Kidney epithelial cell (primary cell): ENCODE measurements at regions not wholly inside any gene's neighbourhood (a gene's known extent, or its start where the extent isn't known, plus 50 kb on each side); places are given as distances from the start of the nearest gene placed in this dataset.

Experiments
- DNase-seq: peaks from one replicate; pipeline ENCODE4 v3.0.0-alpha.2; 2010; ENCODE audit warnings: low read depth
- H3K27me3 ChIP-seq: 2 replicates; pipeline ENCODE4 v1.6.0; 2011; ENCODE audit warnings: low read length; ENCODE audit not compliant: control insufficient read depth, insufficient read depth
- H3K36me3 ChIP-seq: 2 replicates; pipeline ENCODE4 v1.5.1; 2011; ENCODE audit warnings: low read length; ENCODE audit not compliant: control insufficient read depth, insufficient read depth
- H3K4me3 ChIP-seq: 2 replicates; pipeline ENCODE4 v1.5.1; 2011; ENCODE audit warnings: low read depth, mild to moderate bottlenecking, control low read depth, low read length
- TF ChIP-seq, protein P1 (sequence below): IDR thresholded peaks from 2 replicates; pipeline ENCODE4 v1.5.1; 2011; ENCODE audit warnings: mild to moderate bottlenecking, moderate library complexity, low read length, control low read depth, inconsistent platforms; ENCODE audit not compliant: insufficient read depth, poor library complexity, severe bottlenecking

DNA sequence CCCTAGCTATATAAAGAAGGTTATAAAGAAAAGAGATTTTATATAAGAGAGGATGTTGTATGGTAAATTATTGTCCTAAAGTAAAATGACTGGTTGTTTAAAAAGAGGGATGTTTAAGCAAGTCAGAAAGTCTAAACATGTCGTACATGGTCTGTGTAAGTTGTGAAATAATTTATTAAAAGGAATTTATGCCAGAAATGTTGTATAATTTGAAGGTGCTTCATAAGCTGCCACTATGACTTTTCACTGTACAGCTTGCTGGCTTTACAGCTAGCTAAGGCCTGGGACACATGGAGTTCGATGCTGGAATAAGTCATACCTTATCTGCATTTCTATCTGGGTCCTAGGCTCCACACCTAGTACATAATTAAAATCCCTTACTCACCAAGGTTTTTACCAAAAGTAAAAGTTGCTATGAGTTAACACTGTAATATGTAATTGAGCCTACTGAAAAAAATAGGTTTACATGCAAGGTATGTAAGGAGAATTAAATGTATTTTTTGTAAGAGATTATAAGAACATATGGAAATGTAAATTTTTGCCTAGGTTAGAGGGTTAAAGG is 59.0 kb upstream of the EDEM3 start:
- H3K27me3 ChIP-seq = no peaks in the 10 kb centered on the region
- no peak for DNase-seq
- H3K36me3 ChIP-seq = no peaks in the 10 kb centered on the region
- no peak overlapping the region for H3K4me3 ChIP-seq
- TF ChIP-seq, protein P1, sequence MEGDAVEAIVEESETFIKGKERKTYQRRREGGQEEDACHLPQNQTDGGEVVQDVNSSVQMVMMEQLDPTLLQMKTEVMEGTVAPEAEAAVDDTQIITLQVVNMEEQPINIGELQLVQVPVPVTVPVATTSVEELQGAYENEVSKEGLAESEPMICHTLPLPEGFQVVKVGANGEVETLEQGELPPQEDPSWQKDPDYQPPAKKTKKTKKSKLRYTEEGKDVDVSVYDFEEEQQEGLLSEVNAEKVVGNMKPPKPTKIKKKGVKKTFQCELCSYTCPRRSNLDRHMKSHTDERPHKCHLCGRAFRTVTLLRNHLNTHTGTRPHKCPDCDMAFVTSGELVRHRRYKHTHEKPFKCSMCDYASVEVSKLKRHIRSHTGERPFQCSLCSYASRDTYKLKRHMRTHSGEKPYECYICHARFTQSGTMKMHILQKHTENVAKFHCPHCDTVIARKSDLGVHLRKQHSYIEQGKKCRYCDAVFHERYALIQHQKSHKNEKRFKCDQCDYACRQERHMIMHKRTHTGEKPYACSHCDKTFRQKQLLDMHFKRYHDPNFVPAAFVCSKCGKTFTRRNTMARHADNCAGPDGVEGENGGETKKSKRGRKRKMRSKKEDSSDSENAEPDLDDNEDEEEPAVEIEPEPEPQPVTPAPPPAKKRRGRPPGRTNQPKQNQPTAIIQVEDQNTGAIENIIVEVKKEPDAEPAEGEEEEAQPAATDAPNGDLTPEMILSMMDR = no peak

DNA sequence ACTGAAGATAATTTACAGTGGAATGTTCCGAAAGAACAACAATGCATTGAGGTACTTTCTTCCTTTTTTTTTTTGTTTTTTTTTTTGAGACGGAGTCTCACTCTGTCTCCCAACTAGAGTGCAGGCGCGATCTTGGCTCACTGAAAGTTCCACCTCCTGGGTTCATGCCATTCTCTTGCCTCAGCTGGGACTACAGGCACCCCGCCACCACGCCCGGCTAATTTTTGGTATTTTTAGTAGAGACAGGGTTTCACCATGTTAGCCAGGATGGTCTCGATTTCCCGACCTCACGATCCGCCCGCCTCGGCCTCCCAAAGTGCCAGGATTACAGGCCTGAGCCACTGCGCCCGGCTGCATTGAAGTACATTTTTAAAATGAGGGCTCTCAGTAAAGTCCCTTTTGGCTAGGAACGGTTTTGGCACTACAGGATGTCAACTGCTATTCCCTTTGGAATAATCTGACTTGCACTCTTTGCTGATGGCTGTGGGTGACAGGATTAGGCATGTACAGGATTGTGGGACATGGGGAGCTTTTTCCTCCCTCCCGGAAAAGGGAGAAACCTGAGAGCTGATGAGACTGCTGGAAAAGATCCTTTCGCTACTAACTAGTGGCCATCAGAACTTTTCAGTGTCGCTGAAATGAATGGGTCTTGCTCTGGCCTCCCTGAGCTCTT is 56.9 kb upstream of the EDEM3 start:
- Histone ChIP-seq H3K36me3 (no peaks in the 10 kb centered on the region), H3K27me3 (no peaks in the 10 kb centered on the region), H3K4me3 (no peak overlapping the region)
- no peak for DNase-seq
- TF ChIP-seq, protein P1 = no peak

DNA sequence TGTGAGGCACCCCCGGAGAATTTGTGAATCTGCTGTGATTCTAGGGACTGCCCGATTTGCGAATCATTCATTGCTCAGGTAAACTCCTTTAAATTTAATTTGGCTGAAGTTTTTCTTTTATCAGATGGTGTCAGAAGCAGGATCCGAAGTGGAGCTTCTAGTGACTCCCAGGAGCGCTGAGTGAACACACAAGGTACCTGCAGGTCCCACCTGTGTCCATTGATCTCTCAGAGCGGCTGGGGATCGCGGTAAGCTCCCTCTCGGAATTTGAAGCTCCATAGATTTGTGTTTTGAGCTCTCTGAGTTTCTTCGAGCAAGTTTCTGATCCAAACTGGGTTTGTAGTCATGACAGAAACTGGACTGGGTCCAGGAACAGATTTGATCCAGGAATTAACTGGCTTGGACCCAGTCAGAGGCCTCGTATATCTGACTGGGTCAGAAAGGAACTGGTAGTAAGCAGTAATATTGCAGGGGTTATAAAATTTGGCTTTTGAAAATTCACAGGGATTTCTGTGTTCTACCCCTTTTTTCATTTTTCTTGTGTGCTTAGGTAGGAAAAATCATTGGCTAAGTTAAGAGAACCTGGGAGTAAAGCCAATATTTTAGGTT is 56.2 kb upstream of the EDEM3 start:
- H3K4me3 ChIP-seq = no peak overlapping the region
- H3K27me3 ChIP-seq = no peaks in the 10 kb centered on the region
- H3K36me3 ChIP-seq = no peaks in the 10 kb centered on the region

DNA sequence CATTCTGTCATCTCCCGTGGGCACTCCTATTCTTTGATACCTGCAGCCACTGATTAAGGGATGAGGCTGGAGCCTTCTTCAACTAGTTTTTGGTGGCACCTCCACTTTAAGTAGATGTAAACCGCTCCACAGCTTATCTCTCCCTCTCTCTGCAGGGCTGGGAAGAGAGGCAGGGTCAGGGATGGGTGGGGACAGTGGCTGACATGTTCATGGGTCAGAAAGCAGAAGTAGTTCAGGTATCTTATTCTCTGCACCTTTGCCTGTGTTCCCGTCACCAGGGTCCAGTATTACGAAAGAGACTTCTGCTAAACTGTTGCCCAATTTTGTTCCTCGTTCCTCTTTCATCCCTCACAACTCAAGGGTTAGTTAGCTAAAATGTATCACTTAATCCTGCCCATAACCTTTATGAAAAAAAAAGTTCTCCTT is 51.7 kb upstream of the EDEM3 start:
- TF ChIP-seq, protein P1 = no peak
- no peaks in the 10 kb centered on the region for H3K27me3 ChIP-seq
- H3K36me3 ChIP-seq = no peaks in the 10 kb centered on the region
- H3K4me3 ChIP-seq = no peak overlapping the region
- DNase-seq = no peak

More for the DNA sequence above, 56.2 kb upstream of the EDEM3 start:
- DNase-seq = no peak
- TF ChIP-seq, protein P1 = no peak

DNA sequence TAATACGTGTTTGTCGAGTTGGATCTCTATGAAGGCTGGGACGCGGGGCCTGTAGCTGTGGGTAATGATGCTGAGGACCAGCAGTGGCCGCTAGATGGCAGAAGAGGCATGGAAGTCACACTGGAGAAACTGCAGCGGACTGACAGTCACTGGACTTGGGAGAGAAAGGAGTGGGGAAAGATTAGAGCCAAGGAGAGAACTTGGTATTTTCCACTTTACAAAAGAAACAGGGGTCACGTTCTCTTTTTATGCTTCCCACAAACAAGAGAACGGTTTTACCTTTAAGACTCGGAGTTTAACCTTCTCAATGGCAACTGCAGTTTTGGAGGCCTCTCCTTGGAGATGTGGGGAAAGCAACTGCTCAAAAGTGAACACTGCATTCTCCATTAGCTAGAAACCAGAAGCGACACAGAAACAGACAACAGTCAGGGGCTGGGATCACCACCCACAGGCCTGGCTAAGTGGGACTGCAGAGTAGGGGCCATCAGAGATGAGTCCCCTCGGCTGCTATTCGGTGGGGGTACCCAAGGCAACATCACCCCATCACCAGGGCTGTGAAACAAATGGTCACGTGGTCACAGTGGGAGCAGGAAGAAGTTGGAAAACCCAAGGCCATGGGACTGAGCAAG is 51.1 kb upstream of the EDEM3 start:
- Histone ChIP-seq H3K4me3 (no peak overlapping the region), H3K36me3 (no peaks in the 10 kb centered on the region), H3K27me3 (no peaks in the 10 kb centered on the region)
- TF ChIP-seq, protein P1 = peak; percentile 91
- DNase-seq = peak; percentile 29
